Endothelial cell of umbilical vein (primary cell): ENCODE measurements at regions not wholly inside any gene's neighbourhood (a gene's known extent, or its start where the extent isn't known, plus 50 kb on each side); places are given as distances from the start of the nearest gene placed in this dataset.

ENCODE experiments used
- BruUV-seq: library from RNA; stranded (reverse); fragments of 400-500 nt; replicated peaks from 2 replicates; lab custom pipeline; 2021; lab: Mats Ljungman, UMichigan
- CTCF ChIA-PET: fragments of 300-600, 350-600 bp; sonication (Branson Sonifier 250); formaldehyde crosslinking; loops from one replicate; lab custom pipeline; 2021; ENCODE audit warnings: antibody characterized with exemption, inconsistent platforms; lab: Charles Lee
- POLR2A ChIA-PET: fragments of 300-600, 350-600 bp; sonication (Branson Sonifier 250); formaldehyde crosslinking; loops from one replicate; lab custom pipeline; 2021; ENCODE audit warnings: antibody characterized with exemption, inconsistent platforms; lab: Charles Lee
- DNase-seq: peaks from one replicate; pipeline ENCODE4 v3.0.0-alpha.2; 2011; ENCODE audit warnings: low read depth, low spot score
- FAIRE-seq: peaks from 2 replicates; lab custom pipeline; 2011; peaks lifted over from hg19 to GRCh38; lab: Jason Lieb, UNC
- H2AFZ ChIP-seq: 2 replicates; pipeline ENCODE4 v1.6.0; 2012; ENCODE audit warnings: low read depth, low read length, control low read depth, inconsistent platforms
- H3K27ac ChIP-seq: 2 replicates; pipeline ENCODE4 v1.5.1; 2011; ENCODE audit warnings: low read depth, mild to moderate bottlenecking, control low read depth, low read length, moderate library complexity; ENCODE audit not compliant: insufficient read depth
- H3K27me3 ChIP-seq, 2 experiments: 2 replicates each; pipeline versions ENCODE4 v1.6.0 to v1.6.1; 2011; ENCODE audit warnings: low read length in 2 of 2, mixed read lengths in 1 of 2; ENCODE audit not compliant: control insufficient read depth in 2 of 2, insufficient read depth in 2 of 2
- H3K36me3 ChIP-seq, 2 experiments: 2 replicates in 1 of 2; 3 replicates in 1 of 2; pipeline ENCODE4 v1.5.1; 2011; ENCODE audit warnings: low read length in 2 of 2, mild to moderate bottlenecking in 1 of 2, moderate library complexity in 1 of 2; ENCODE audit not compliant: control insufficient read depth in 2 of 2, insufficient read depth in 2 of 2; ENCODE audit errors: extremely low read depth in 1 of 2
- H3K4me1 ChIP-seq: 3 replicates; pipeline ENCODE4 v1.5.1; 2011; ENCODE audit warnings: mild to moderate bottlenecking, low read length; ENCODE audit not compliant: control insufficient read depth, insufficient read depth; ENCODE audit errors: extremely low read depth
- H3K4me2 ChIP-seq: 2 replicates; pipeline ENCODE4 v1.6.1; 2011; ENCODE audit warnings: low read length, control low read depth, mixed read lengths; ENCODE audit not compliant: insufficient read depth
- H3K4me3 ChIP-seq, 3 experiments: fragments of 200-600 bp in 1 of 3; sonication (generic), shearing (Covaris generic) in 1 of 3; replicated peaks in 1 of 3; 2 replicates each; pipeline ENCODE4 v1.5.1; 2011 to 2016; ENCODE audit warnings: control low read depth in 3 of 3, low read length in 3 of 3, mild to moderate bottlenecking in 2 of 3, inconsistent platforms in 1 of 3, low read depth in 1 of 3, moderate library complexity in 1 of 3; ENCODE audit not compliant: insufficient read depth in 1 of 3
- H3K79me2 ChIP-seq: 2 replicates; pipeline ENCODE4 v1.6.0; 2012; ENCODE audit warnings: low read length, inconsistent platforms; ENCODE audit not compliant: control insufficient read depth, insufficient read depth
- H3K9ac ChIP-seq: replicated peaks from 2 replicates; pipeline ENCODE3; 2011; ENCODE audit warnings: low read length, control low read depth; ENCODE audit not compliant: insufficient read depth; ENCODE audit errors: extremely low read depth
- H3K9me1 ChIP-seq: replicated peaks from 3 replicates; pipeline ENCODE4 v1.6.0; 2011; ENCODE audit warnings: mild to moderate bottlenecking, low read length; ENCODE audit not compliant: control insufficient read depth, insufficient read depth; ENCODE audit errors: extremely low read depth
- H3K9me3 ChIP-seq: replicated peaks from 2 replicates; pipeline ENCODE4 v1.5.1; 2012; ENCODE audit warnings: low read length, inconsistent platforms; ENCODE audit not compliant: control insufficient read depth, insufficient read depth
- H4K20me1 ChIP-seq: replicated peaks from 2 replicates; pipeline ENCODE3; 2011; ENCODE audit warnings: mild to moderate bottlenecking, low read length; ENCODE audit not compliant: control insufficient read depth, insufficient read depth; ENCODE audit errors: extremely low read depth
- EZH2 ChIP-seq: IDR thresholded peaks from 2 replicates; pipeline ENCODE4 v1.6.1; 2012; ENCODE audit warnings: borderline replicate concordance, low read depth, mild to moderate bottlenecking, moderate library complexity, low read length, inconsistent platforms; ENCODE audit not compliant: severe bottlenecking
- FOS ChIP-seq: IDR thresholded peaks from 2 replicates; pipeline ENCODE4 v1.6.1; 2011; ENCODE audit warnings: mild to moderate bottlenecking, low read length, moderate library complexity, borderline replicate concordance; ENCODE audit not compliant: insufficient read depth
- GATA2 ChIP-seq: IDR thresholded peaks from 2 replicates; pipeline ENCODE4 v1.7.0; 2011; ENCODE audit warnings: low read depth, mild to moderate bottlenecking, moderate library complexity, mixed read lengths, low read length; ENCODE audit not compliant: insufficient read length, insufficient read depth
- JUN ChIP-seq: IDR thresholded peaks from 2 replicates; pipeline ENCODE4 v1.6.1; 2011; ENCODE audit warnings: borderline replicate concordance, low read depth; ENCODE audit not compliant: insufficient read length, insufficient read depth
- MYC ChIP-seq: IDR thresholded peaks from one replicate; pipeline ENCODE4 v1.6.1; 2011; ENCODE audit warnings: mild to moderate bottlenecking, low read depth, low read length
- POLR2AphosphoS5 ChIP-seq: IDR thresholded peaks from 2 replicates; pipeline ENCODE4 v1.6.1; 2012; ENCODE audit warnings: low read depth, mild to moderate bottlenecking, control low read depth, low read length, moderate library complexity; ENCODE audit not compliant: insufficient read depth
- dilution Hi-C: fragments of 300-500 bp; cut with MboI; formaldehyde crosslinking; loops from one replicate; pipeline ENCODE4 v1.15.0; 2019; ENCODE audit warnings: low sequenced_read_pairs; ENCODE audit not compliant: extremely low pct_ligation_motif_present
- intact Hi-C: fragments of 100-400 bp; cut with micrococcal nuclease; formaldehyde crosslinking; loops from one replicate; pipeline ENCODE4 v1.10.0; 2022
- TF ChIP-seq, protein P1 (sequence below): IDR thresholded peaks from 2 replicates; pipeline ENCODE4 v1.6.1; 2011; ENCODE audit not compliant: insufficient read depth, insufficient read length
- TF ChIP-seq, protein P2 (sequence below), 2 donors: IDR thresholded peaks; 1 replicate in 1 of 2; 2 replicates in 1 of 2; pipeline ENCODE4 v1.5.1; 2011; ENCODE audit warnings: low read length in 2 of 2, mild to moderate bottlenecking in 2 of 2, moderate library complexity in 2 of 2, control low read depth in 1 of 2, inconsistent platforms in 1 of 2, low read depth in 1 of 2; ENCODE audit not compliant: insufficient read depth in 1 of 2; ENCODE audit errors: extremely low read depth in 1 of 2

DNA sequence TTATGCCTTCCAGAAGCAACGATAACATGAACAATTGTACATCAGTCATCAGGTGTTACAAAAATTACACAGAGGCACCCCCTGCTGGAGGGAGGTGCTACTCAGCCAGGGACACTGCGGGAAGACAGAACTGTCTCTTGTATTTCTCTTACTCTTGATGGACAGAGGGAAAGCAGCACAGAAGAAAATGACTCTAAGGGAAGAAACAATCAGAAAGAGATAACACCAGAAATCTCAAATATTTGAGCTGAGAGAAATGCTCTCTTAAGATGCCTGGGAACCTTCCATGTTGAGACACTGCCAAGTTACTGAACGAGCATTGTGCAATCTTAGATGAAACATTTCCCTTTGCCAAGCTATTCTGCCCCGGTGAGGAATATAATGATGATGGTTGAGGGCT, 227.6 kb upstream of the NPSR1 start:
- no peaks in the 10 kb centered on the region for H3K79me2 ChIP-seq
- no peaks in the 10 kb centered on the region for H4K20me1 ChIP-seq
- DNase-seq = peak; percentile 47
- intact Hi-C loops (loop anchor here (1.0 kb wide), 1 partner anchor 109 kb away; no protein-coding TSS in a partner anchor), dilution Hi-C loops (no loop called here)
- H2AFZ ChIP-seq = no peak overlapping the region
- TF ChIP-seq EZH2 = no peak
- TF ChIP-seq, protein P1, sequence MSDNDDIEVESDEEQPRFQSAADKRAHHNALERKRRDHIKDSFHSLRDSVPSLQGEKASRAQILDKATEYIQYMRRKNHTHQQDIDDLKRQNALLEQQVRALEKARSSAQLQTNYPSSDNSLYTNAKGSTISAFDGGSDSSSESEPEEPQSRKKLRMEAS = no peak
- no peak for TF ChIP-seq FOS
- no peak for TF ChIP-seq GATA2
- TF ChIP-seq, protein P2, sequence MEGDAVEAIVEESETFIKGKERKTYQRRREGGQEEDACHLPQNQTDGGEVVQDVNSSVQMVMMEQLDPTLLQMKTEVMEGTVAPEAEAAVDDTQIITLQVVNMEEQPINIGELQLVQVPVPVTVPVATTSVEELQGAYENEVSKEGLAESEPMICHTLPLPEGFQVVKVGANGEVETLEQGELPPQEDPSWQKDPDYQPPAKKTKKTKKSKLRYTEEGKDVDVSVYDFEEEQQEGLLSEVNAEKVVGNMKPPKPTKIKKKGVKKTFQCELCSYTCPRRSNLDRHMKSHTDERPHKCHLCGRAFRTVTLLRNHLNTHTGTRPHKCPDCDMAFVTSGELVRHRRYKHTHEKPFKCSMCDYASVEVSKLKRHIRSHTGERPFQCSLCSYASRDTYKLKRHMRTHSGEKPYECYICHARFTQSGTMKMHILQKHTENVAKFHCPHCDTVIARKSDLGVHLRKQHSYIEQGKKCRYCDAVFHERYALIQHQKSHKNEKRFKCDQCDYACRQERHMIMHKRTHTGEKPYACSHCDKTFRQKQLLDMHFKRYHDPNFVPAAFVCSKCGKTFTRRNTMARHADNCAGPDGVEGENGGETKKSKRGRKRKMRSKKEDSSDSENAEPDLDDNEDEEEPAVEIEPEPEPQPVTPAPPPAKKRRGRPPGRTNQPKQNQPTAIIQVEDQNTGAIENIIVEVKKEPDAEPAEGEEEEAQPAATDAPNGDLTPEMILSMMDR (IDR thresholded peaks at IDR 0.05; ENCODE audit: extremely low read depth in 1 of 2, insufficient read depth in 1 of 2, low read depth in 1 of 2, low read length in 2 of 2) = peak; percentile 24 to 41
- no peak for TF ChIP-seq JUN
- TF ChIP-seq MYC = no peak
- TF ChIP-seq POLR2AphosphoS5 = no peak
- H3K9ac ChIP-seq = no peak overlapping the region
- BruUV-seq = no TSS peak
- ChIA-PET CTCF (interaction anchor here (0.7 to 2.2 kb wide), 4 partner anchors 111 to 448 kb away, joined by 4 to 18 read pairs (median 6); no protein-coding TSS in a partner anchor), POLR2A (no interaction called here)
- no peaks in the 10 kb centered on the region for H3K27me3 ChIP-seq
- no peaks in the 10 kb centered on the region for H3K9me1 ChIP-seq
- H3K27ac ChIP-seq = no peak overlapping the region
- H3K4me3 ChIP-seq = no peak overlapping the region
- no peaks in the 10 kb centered on the region for H3K4me1 ChIP-seq
- H3K9me3 ChIP-seq = no peaks in the 10 kb centered on the region
- no peak overlapping the region for H3K4me2 ChIP-seq
- H3K36me3 ChIP-seq = no peaks in the 10 kb centered on the region
- FAIRE-seq = peak; percentile 46
